Endothelial cell of umbilical vein (primary cell): ENCODE measurements at regions not wholly inside any gene's neighbourhood (a gene's known extent, or its start where the extent isn't known, plus 50 kb on each side); places are given as distances from the start of the nearest gene placed in this dataset.

Source experiments
- BruUV-seq: library from RNA; stranded (reverse); fragments of 400-500 nt; replicated peaks from 2 replicates; lab custom pipeline; 2021; lab: Mats Ljungman, UMichigan
- CTCF ChIA-PET: fragments of 300-600, 350-600 bp; sonication (Branson Sonifier 250); formaldehyde crosslinking; loops from one replicate; lab custom pipeline; 2021; ENCODE audit warnings: antibody characterized with exemption, inconsistent platforms; lab: Charles Lee
- POLR2A ChIA-PET: fragments of 300-600, 350-600 bp; sonication (Branson Sonifier 250); formaldehyde crosslinking; loops from one replicate; lab custom pipeline; 2021; ENCODE audit warnings: antibody characterized with exemption, inconsistent platforms; lab: Charles Lee
- DNase-seq: peaks from one replicate; pipeline ENCODE4 v3.0.0-alpha.2; 2011; ENCODE audit warnings: low read depth, low spot score
- FAIRE-seq: peaks from 2 replicates; lab custom pipeline; 2011; peaks lifted over from hg19 to GRCh38; lab: Jason Lieb, UNC
- H2AFZ ChIP-seq: 2 replicates; pipeline ENCODE4 v1.6.0; 2012; ENCODE audit warnings: low read depth, low read length, control low read depth, inconsistent platforms
- H3K27ac ChIP-seq: 2 replicates; pipeline ENCODE4 v1.5.1; 2011; ENCODE audit warnings: low read depth, mild to moderate bottlenecking, control low read depth, low read length, moderate library complexity; ENCODE audit not compliant: insufficient read depth
- H3K27me3 ChIP-seq, 2 experiments: 2 replicates each; pipeline versions ENCODE4 v1.6.0 to v1.6.1; 2011; ENCODE audit warnings: low read length in 2 of 2, mixed read lengths in 1 of 2; ENCODE audit not compliant: control insufficient read depth in 2 of 2, insufficient read depth in 2 of 2
- H3K36me3 ChIP-seq, 2 experiments: 2 replicates in 1 of 2; 3 replicates in 1 of 2; pipeline ENCODE4 v1.5.1; 2011; ENCODE audit warnings: low read length in 2 of 2, mild to moderate bottlenecking in 1 of 2, moderate library complexity in 1 of 2; ENCODE audit not compliant: control insufficient read depth in 2 of 2, insufficient read depth in 2 of 2; ENCODE audit errors: extremely low read depth in 1 of 2
- H3K4me1 ChIP-seq: 3 replicates; pipeline ENCODE4 v1.5.1; 2011; ENCODE audit warnings: mild to moderate bottlenecking, low read length; ENCODE audit not compliant: control insufficient read depth, insufficient read depth; ENCODE audit errors: extremely low read depth
- H3K4me2 ChIP-seq: 2 replicates; pipeline ENCODE4 v1.6.1; 2011; ENCODE audit warnings: low read length, control low read depth, mixed read lengths; ENCODE audit not compliant: insufficient read depth
- H3K4me3 ChIP-seq, 3 experiments: fragments of 200-600 bp in 1 of 3; sonication (generic), shearing (Covaris generic) in 1 of 3; replicated peaks in 1 of 3; 2 replicates each; pipeline ENCODE4 v1.5.1; 2011 to 2016; ENCODE audit warnings: control low read depth in 3 of 3, low read length in 3 of 3, mild to moderate bottlenecking in 2 of 3, inconsistent platforms in 1 of 3, low read depth in 1 of 3, moderate library complexity in 1 of 3; ENCODE audit not compliant: insufficient read depth in 1 of 3
- H3K79me2 ChIP-seq: 2 replicates; pipeline ENCODE4 v1.6.0; 2012; ENCODE audit warnings: low read length, inconsistent platforms; ENCODE audit not compliant: control insufficient read depth, insufficient read depth
- H3K9ac ChIP-seq: replicated peaks from 2 replicates; pipeline ENCODE3; 2011; ENCODE audit warnings: low read length, control low read depth; ENCODE audit not compliant: insufficient read depth; ENCODE audit errors: extremely low read depth
- H3K9me1 ChIP-seq: replicated peaks from 3 replicates; pipeline ENCODE4 v1.6.0; 2011; ENCODE audit warnings: mild to moderate bottlenecking, low read length; ENCODE audit not compliant: control insufficient read depth, insufficient read depth; ENCODE audit errors: extremely low read depth
- H3K9me3 ChIP-seq: replicated peaks from 2 replicates; pipeline ENCODE4 v1.5.1; 2012; ENCODE audit warnings: low read length, inconsistent platforms; ENCODE audit not compliant: control insufficient read depth, insufficient read depth
- H4K20me1 ChIP-seq: replicated peaks from 2 replicates; pipeline ENCODE3; 2011; ENCODE audit warnings: mild to moderate bottlenecking, low read length; ENCODE audit not compliant: control insufficient read depth, insufficient read depth; ENCODE audit errors: extremely low read depth
- EZH2 ChIP-seq: IDR thresholded peaks from 2 replicates; pipeline ENCODE4 v1.6.1; 2012; ENCODE audit warnings: borderline replicate concordance, low read depth, mild to moderate bottlenecking, moderate library complexity, low read length, inconsistent platforms; ENCODE audit not compliant: severe bottlenecking
- FOS ChIP-seq: IDR thresholded peaks from 2 replicates; pipeline ENCODE4 v1.6.1; 2011; ENCODE audit warnings: mild to moderate bottlenecking, low read length, moderate library complexity, borderline replicate concordance; ENCODE audit not compliant: insufficient read depth
- GATA2 ChIP-seq: IDR thresholded peaks from 2 replicates; pipeline ENCODE4 v1.7.0; 2011; ENCODE audit warnings: low read depth, mild to moderate bottlenecking, moderate library complexity, mixed read lengths, low read length; ENCODE audit not compliant: insufficient read length, insufficient read depth
- JUN ChIP-seq: IDR thresholded peaks from 2 replicates; pipeline ENCODE4 v1.6.1; 2011; ENCODE audit warnings: borderline replicate concordance, low read depth; ENCODE audit not compliant: insufficient read length, insufficient read depth
- MYC ChIP-seq: IDR thresholded peaks from one replicate; pipeline ENCODE4 v1.6.1; 2011; ENCODE audit warnings: mild to moderate bottlenecking, low read depth, low read length
- POLR2AphosphoS5 ChIP-seq: IDR thresholded peaks from 2 replicates; pipeline ENCODE4 v1.6.1; 2012; ENCODE audit warnings: low read depth, mild to moderate bottlenecking, control low read depth, low read length, moderate library complexity; ENCODE audit not compliant: insufficient read depth
- dilution Hi-C: fragments of 300-500 bp; cut with MboI; formaldehyde crosslinking; loops from one replicate; pipeline ENCODE4 v1.15.0; 2019; ENCODE audit warnings: low sequenced_read_pairs; ENCODE audit not compliant: extremely low pct_ligation_motif_present
- intact Hi-C: fragments of 100-400 bp; cut with micrococcal nuclease; formaldehyde crosslinking; loops from one replicate; pipeline ENCODE4 v1.10.0; 2022

- TF ChIP-seq JUN (no peak), MYC (no peak), POLR2AphosphoS5 (no peak)
- no peak for DNase-seq
- no peaks in the 10 kb centered on the region for H3K27me3 ChIP-seq
- no peaks in the 10 kb centered on the region for H3K9me3 ChIP-seq
- H3K4me2 ChIP-seq, result no peak overlapping the region
- H3K9ac ChIP-seq, result no peak overlapping the region
- intact Hi-C loops, result no loop called here
- H3K9me1 ChIP-seq, result no peaks in the 10 kb centered on the region
- no TSS peak for BruUV-seq
- ChIA-PET POLR2A (no interaction called here), CTCF (no interaction called here)
- no peaks in the 10 kb centered on the region for H3K79me2 ChIP-seq
- dilution Hi-C loops, result no loop called here
- no peak overlapping the region for H3K4me3 ChIP-seq
- no peaks in the 10 kb centered on the region for H3K36me3 ChIP-seq
- no peaks in the 10 kb centered on the region for H3K4me1 ChIP-seq
- FAIRE-seq, result no peak
- no peak overlapping the region for H3K27ac ChIP-seq
- no peaks in the 10 kb centered on the region for H4K20me1 ChIP-seq
- H2AFZ ChIP-seq, result no peak overlapping the region
These were observed 1331.8 kb upstream of the ZEB2 start for GRCh38 chr2:145851730-145852129.

DNA sequence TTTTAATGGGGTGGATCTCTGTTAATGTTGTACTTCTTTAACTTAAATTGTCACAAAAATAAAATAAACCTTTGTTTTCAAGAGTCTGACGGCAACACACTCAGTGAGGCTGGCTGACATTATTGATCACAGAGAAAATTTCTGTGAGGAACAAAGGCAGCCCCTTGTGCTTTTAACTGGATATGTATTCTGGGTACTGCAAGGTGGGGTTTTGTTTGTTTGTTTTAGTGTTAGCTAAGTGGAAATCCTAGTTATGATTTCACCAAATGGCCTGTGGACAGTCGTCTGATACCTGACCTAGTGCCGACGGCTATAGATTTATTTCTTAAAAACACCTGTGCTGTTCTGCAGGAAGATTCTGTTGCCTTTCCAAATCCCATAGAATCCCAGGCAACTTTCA, 1329.5 kb upstream of the ZEB2 start:
- no peak overlapping the region for H3K27ac ChIP-seq
- H3K4me1 ChIP-seq, result no peaks in the 10 kb centered on the region
- H3K9me3 ChIP-seq, result no peaks in the 10 kb centered on the region
- no peak for FAIRE-seq
- no peak overlapping the region for H3K4me2 ChIP-seq
- H3K27me3 ChIP-seq, result no peaks in the 10 kb centered on the region
- TF ChIP-seq JUN, result no peak
- TF ChIP-seq GATA2, result no peak
- no peak for TF ChIP-seq FOS
- TF ChIP-seq EZH2, result no peak
- TF ChIP-seq MYC, result no peak
- no peak overlapping the region for H3K4me3 ChIP-seq
- H3K36me3 ChIP-seq, result no peaks in the 10 kb centered on the region
- BruUV-seq, result no TSS peak
- ChIA-PET POLR2A (no interaction called here), CTCF (interaction anchor here (1.0 to 1.9 kb wide), 2 partner anchors 12 to 30 kb away, joined by 3 to 6 read pairs; no protein-coding TSS in a partner anchor)
- DNase-seq, result no peak
- H3K9ac ChIP-seq, result no peak overlapping the region
- H2AFZ ChIP-seq, result no peak overlapping the region
- dilution Hi-C loops, result no loop called here
- intact Hi-C loops, result no loop called here
- H3K79me2 ChIP-seq, result no peaks in the 10 kb centered on the region
- no peaks in the 10 kb centered on the region for H4K20me1 ChIP-seq
- no peaks in the 10 kb centered on the region for H3K9me1 ChIP-seq
